GM12878 (cell line): ENCODE measurements at regions not wholly inside any gene's neighbourhood (a gene's known extent, or its start where the extent isn't known, plus 50 kb on each side); places are given as distances from the start of the nearest gene placed in this dataset.

Experiments
- ATAC-seq: fragments of 200-7000 bp; cut with Tn5 transposase; 3 replicates; pipeline ENCODE4 v1.9.1; 2020; ENCODE audit warnings: mild to moderate bottlenecking, moderate library complexity
- BruUV-seq: library from RNA; stranded (reverse); fragments of 400-500 nt; replicated peaks from 2 replicates; lab custom pipeline; 2021; lab: Mats Ljungman, UMichigan
- CTCF ChIA-PET: fragments of 300-600 bp; sonication (Branson Sonifier 250); formaldehyde crosslinking; extraction: SDS; loops from one replicate; lab custom pipeline; 2021; ENCODE audit warnings: inconsistent platforms; lab: Yijun Ruan, JAX
- POLR2A ChIA-PET: fragments of 350-600 bp; formaldehyde crosslinking; extraction: SDS; loops from one replicate; lab custom pipeline; 2021; ENCODE audit warnings: inconsistent platforms; lab: Charles Lee
- RAD21 ChIA-PET: fragments of 300-600 bp; sonication (Branson Sonifier 250); formaldehyde crosslinking; loops from one replicate; lab custom pipeline; 2023; ENCODE audit warnings: antibody characterized with exemption; ENCODE audit not compliant: unreplicated experiment; lab: Charles Lee
- SMC1A ChIA-PET: fragments of 300-600 bp; sonication (Branson Sonifier 250); formaldehyde crosslinking; loops from one replicate; lab custom pipeline; 2023; ENCODE audit not compliant: unreplicated experiment, uncharacterized antibody; lab: Charles Lee
- DNase-seq: peaks from one replicate; pipeline ENCODE4 v3.0.0-alpha.2; 2011; ENCODE audit warnings: low read depth, low spot score
- FAIRE-seq: peaks from 3 replicates; lab custom pipeline; 2011; peaks lifted over from hg19 to GRCh38; lab: Jason Lieb, UNC
- H2AFZ ChIP-seq: 2 replicates; pipeline ENCODE4 v1.6.0; 2011; ENCODE audit warnings: low read depth, low read length, control low read depth; ENCODE audit not compliant: control insufficient read depth
- H3K27ac ChIP-seq: 2 replicates; pipeline ENCODE4 v1.5.1; 2011; ENCODE audit warnings: control low read depth; ENCODE audit not compliant: control insufficient read depth, insufficient read depth
- H3K27me3 ChIP-seq, 2 experiments: replicated peaks in 1 of 2; 2 replicates each; pipeline versions ENCODE4 v1.6.0 to v1.6.1; 2011; ENCODE audit warnings: low read length in 1 of 2; ENCODE audit not compliant: control insufficient read depth in 2 of 2, insufficient read depth in 2 of 2
- H3K36me3 ChIP-seq, 2 experiments: 2 replicates each; pipeline ENCODE4 v1.5.1; 2011; ENCODE audit warnings: low read length in 1 of 2; ENCODE audit not compliant: control insufficient read depth in 2 of 2, insufficient read depth in 2 of 2
- H3K4me1 ChIP-seq: 2 replicates; pipeline ENCODE4 v1.6.1; 2011; ENCODE audit warnings: mild to moderate bottlenecking, low read length, moderate library complexity, mixed read lengths; ENCODE audit not compliant: control insufficient read depth, insufficient read depth
- H3K4me2 ChIP-seq: 2 replicates; pipeline ENCODE4 v1.6.0; 2011; ENCODE audit warnings: control low read depth; ENCODE audit not compliant: control insufficient read depth, insufficient read depth
- H3K4me3 ChIP-seq: fragments of 200-600 bp; sonication (generic); 2 replicates; pipeline ENCODE4 v1.5.1; 2016
- H3K79me2 ChIP-seq: 2 replicates; pipeline ENCODE4 v1.6.0; 2011; ENCODE audit warnings: low read length; ENCODE audit not compliant: control insufficient read depth, insufficient read depth
- H3K9ac ChIP-seq: 2 replicates; pipeline ENCODE4 v1.8.0; 2011; ENCODE audit warnings: low read length, control low read depth, mixed read lengths; ENCODE audit not compliant: control insufficient read depth, insufficient read depth
- H3K9me3 ChIP-seq: replicated peaks from 3 replicates; pipeline ENCODE4 v1.5.1; 2011; ENCODE audit warnings: mild to moderate bottlenecking, low read length; ENCODE audit not compliant: control insufficient read depth, insufficient read depth
- H4K20me1 ChIP-seq: 2 replicates; pipeline ENCODE4 v1.6.0; 2011; ENCODE audit not compliant: control insufficient read depth, insufficient read depth
- BCL3 ChIP-seq: IDR thresholded peaks from 2 replicates; pipeline ENCODE4 v1.6.1; 2011; ENCODE audit warnings: borderline replicate concordance, low read depth, mild to moderate bottlenecking, moderate library complexity, low read length; ENCODE audit not compliant: insufficient read depth, poor library complexity, severe bottlenecking
- CHD2 ChIP-seq: IDR thresholded peaks from 2 replicates; pipeline ENCODE4 v1.6.1; 2011; ENCODE audit warnings: low read depth, low read length, improper control_type of control experiment, borderline replicate concordance
- DPF2 ChIP-seq: fragments of 450-650 bp; IDR thresholded peaks from 2 replicates; pipeline ENCODE4 v1.6.1; 2017; ENCODE audit warnings: mild to moderate bottlenecking
- EGR1 ChIP-seq, 2 experiments: IDR thresholded peaks; 1 replicate in 1 of 2; 2 replicates in 1 of 2; pipeline ENCODE4 v1.6.1; 2011 to 2012; ENCODE audit warnings: low read depth in 2 of 2, low read length in 2 of 2, borderline replicate concordance in 1 of 2, mild to moderate bottlenecking in 1 of 2, moderate library complexity in 1 of 2
- JUNB ChIP-seq: IDR thresholded peaks from 2 replicates; pipeline ENCODE4 v1.6.1; 2016; ENCODE audit warnings: antibody characterized with exemption, mild to moderate bottlenecking
- NBN ChIP-seq: fragments of 450-650 bp; IDR thresholded peaks from 2 replicates; pipeline ENCODE4 v1.6.1; 2016
- NRF1 ChIP-seq: conservative IDR thresholded peaks from 2 replicates; pipeline ENCODE4 v1.6.1; 2011; ENCODE audit warnings: mild to moderate bottlenecking, low read depth, low read length, improper control_type of control experiment
- PAX5 ChIP-seq: IDR thresholded peaks from 2 replicates; pipeline ENCODE4 v1.6.1; 2011; ENCODE audit warnings: low read depth, low read length, borderline replicate concordance
- POU2F2 ChIP-seq: IDR thresholded peaks from 3 replicates; pipeline ENCODE4 v1.6.1; 2011; ENCODE audit warnings: low read depth, mild to moderate bottlenecking, low read length, borderline replicate concordance
- PRDM15 ChIP-seq: fragments of 450-650 bp; formaldehyde crosslinking; IDR thresholded peaks from 2 replicates; pipeline ENCODE4 v1.4.0; 2020; ENCODE audit warnings: mild to moderate bottlenecking, moderate library complexity
- RAD21 ChIP-seq: IDR thresholded peaks from 2 replicates; pipeline ENCODE4 v1.6.1; 2011; ENCODE audit warnings: mild to moderate bottlenecking, low read depth, low read length, moderate library complexity; ENCODE audit not compliant: insufficient read depth
- SMARCA5 ChIP-seq: fragments of 450-650 bp; IDR thresholded peaks from 2 replicates; pipeline ENCODE4 v1.6.1; 2017; ENCODE audit warnings: mild to moderate bottlenecking
- STAT1 ChIP-seq: fragments of 450-650 bp; conservative IDR thresholded peaks from 2 replicates; pipeline ENCODE4 v1.6.1; 2014; ENCODE audit warnings: antibody characterized with exemption, mild to moderate bottlenecking
- USF2 ChIP-seq: IDR thresholded peaks from 2 replicates; pipeline ENCODE4 v1.6.1; 2011; ENCODE audit warnings: low read depth, low read length, improper control_type of control experiment, borderline replicate concordance
- YY1 ChIP-seq: IDR thresholded peaks from 2 replicates; pipeline ENCODE4 v1.6.1; 2011; ENCODE audit warnings: low read depth, mild to moderate bottlenecking, low read length
- ZBED1 ChIP-seq: IDR thresholded peaks from 2 replicates; pipeline ENCODE4 v1.6.1; 2016; ENCODE audit warnings: borderline replicate concordance
- ZNF207 ChIP-seq: fragments of 450-650 bp; IDR thresholded peaks from 2 replicates; pipeline ENCODE4 v1.6.1; 2014; ENCODE audit warnings: antibody characterized with exemption, mild to moderate bottlenecking, borderline replicate concordance
- ZNF622 ChIP-seq: fragments of 450-650 bp; IDR thresholded peaks from 2 replicates; pipeline ENCODE4 v1.6.1; 2017; ENCODE audit warnings: mild to moderate bottlenecking, inconsistent platforms
- ZZZ3 ChIP-seq: IDR thresholded peaks from 2 replicates; pipeline ENCODE4 v1.6.1; 2011; ENCODE audit warnings: low read depth; ENCODE audit not compliant: control insufficient read depth, insufficient read length
- WGBS: methylation state at CpG from one replicate; pipeline ENCODE4 v1.1.6; 2016; ENCODE audit warnings: low lambda C conversion rate; ENCODE audit not compliant: insufficient replicate concordance, insufficient coverage; ENCODE audit errors: missing lambda C conversion rate; 5-methylcytosine and 5-hydroxymethylcytosine counted together
- in situ Hi-C: fragments of 300-500 bp; cut with MboI; formaldehyde crosslinking; loops from 9 replicates; pipeline ENCODE4 v1.14.3; 2018; ENCODE audit warnings: mixed read lengths
- intact Hi-C: fragments of 100-400 bp; cut with micrococcal nuclease; formaldehyde crosslinking; loops from one replicate; pipeline ENCODE4 v1.14.2; 2022; ENCODE audit not compliant: unreplicated experiment

GRCh38 chr7:10315881-10316280, 657.8 kb upstream of the PHF14 start:
- in situ Hi-C loops (no loop called here), intact Hi-C loops (no loop called here)
- Histone ChIP-seq H3K27ac (no peak overlapping the region), H3K79me2 (no peaks in the 10 kb centered on the region), H2AFZ (no peak overlapping the region), H3K4me2 (no peak overlapping the region), H3K27me3 (no peaks in the 10 kb centered on the region), H4K20me1 (no peaks in the 10 kb centered on the region), H3K4me1 (no peaks in the 10 kb centered on the region), H3K9me3 (no peaks in the 10 kb centered on the region), H3K36me3 (no peaks in the 10 kb centered on the region), H3K9ac (no peak overlapping the region), H3K4me3 (no peak overlapping the region)
- TF ChIP-seq SMARCA5 (no peak), NRF1 (no peak), YY1 (no peak), USF2 (no peak), JUNB (no peak), ZBED1 (no peak), PRDM15 (CRISPR knock-in tag) (no peak), NBN (no peak), EGR1 (IDR thresholded peaks at IDR 0.05; ENCODE audit: borderline replicate concordance in 1 of 2, low read depth in 2 of 2, low read length in 2 of 2) (no peak), CHD2 (no peak), BCL3 (no peak), STAT1 (no peak), ZNF622 (no peak), DPF2 (no peak), PAX5 (no peak), POU2F2 (no peak), RAD21 (no peak), ZZZ3 (no peak), ZNF207 (no peak)
- ChIA-PET RAD21 (no interaction called here), POLR2A (no interaction called here), SMC1A (interaction anchor here (1.0 kb wide), 1 partner anchor 61 kb away, joined by 3 read pairs; no protein-coding TSS in a partner anchor), CTCF (no interaction called here)
- FAIRE-seq = no peak
- DNase-seq = no peak
- no TSS peak for BruUV-seq
- WGBS = 0% methylated on average over 4 of the region's 4 CpGs
- ATAC-seq = no peak
